ENCODE measurements at regions not wholly inside any gene's neighbourhood (a gene's known extent, or its start where the extent isn't known, plus 50 kb on each side); places are given as distances from the start of the nearest gene placed in this dataset.

DNA sequence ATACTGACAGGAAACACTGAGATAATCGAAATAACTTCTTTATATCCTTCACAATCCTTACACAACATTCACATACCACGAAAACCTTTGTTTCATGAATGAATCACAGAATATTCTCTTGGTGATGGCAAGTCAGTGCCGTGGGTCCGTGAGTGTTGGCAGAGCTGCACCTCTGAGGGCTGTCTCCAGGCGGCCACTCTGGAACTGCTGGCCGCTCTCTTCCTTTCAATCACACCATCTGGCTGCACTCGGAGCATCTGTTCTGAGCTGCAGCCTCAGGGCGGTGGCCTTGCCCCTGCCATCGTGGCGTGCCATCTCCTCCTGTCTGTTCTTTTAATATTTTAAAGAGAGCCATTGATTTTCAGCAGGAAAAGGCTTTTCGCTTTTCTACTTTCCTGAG is 129.4 kb upstream of the AFDN start:
- Histone ChIP-seq H3K36me3 (ENCODE audit: control insufficient read depth, insufficient read depth, low read length) (no peaks in the 10 kb centered on the region), H3K4me3 (ENCODE audit: low read depth, low read length) (no peak overlapping the region), H2AFZ (no peak overlapping the region), H3K4me1 (no peaks in the 10 kb centered on the region), H3K9ac (no peak overlapping the region), H3K4me2 (ENCODE audit: low read length) (no peak overlapping the region), H3K27me3 (ENCODE audit: control insufficient read depth, insufficient read depth, low read length) (no peaks in the 10 kb centered on the region), H3K9me3 (ENCODE audit: control insufficient read depth, low read length) (no peaks in the 10 kb centered on the region), H3K27ac (no peak overlapping the region), H3K79me2 (no peaks in the 10 kb centered on the region)
- TF ChIP-seq, protein P1, sequence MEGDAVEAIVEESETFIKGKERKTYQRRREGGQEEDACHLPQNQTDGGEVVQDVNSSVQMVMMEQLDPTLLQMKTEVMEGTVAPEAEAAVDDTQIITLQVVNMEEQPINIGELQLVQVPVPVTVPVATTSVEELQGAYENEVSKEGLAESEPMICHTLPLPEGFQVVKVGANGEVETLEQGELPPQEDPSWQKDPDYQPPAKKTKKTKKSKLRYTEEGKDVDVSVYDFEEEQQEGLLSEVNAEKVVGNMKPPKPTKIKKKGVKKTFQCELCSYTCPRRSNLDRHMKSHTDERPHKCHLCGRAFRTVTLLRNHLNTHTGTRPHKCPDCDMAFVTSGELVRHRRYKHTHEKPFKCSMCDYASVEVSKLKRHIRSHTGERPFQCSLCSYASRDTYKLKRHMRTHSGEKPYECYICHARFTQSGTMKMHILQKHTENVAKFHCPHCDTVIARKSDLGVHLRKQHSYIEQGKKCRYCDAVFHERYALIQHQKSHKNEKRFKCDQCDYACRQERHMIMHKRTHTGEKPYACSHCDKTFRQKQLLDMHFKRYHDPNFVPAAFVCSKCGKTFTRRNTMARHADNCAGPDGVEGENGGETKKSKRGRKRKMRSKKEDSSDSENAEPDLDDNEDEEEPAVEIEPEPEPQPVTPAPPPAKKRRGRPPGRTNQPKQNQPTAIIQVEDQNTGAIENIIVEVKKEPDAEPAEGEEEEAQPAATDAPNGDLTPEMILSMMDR (IDR thresholded peaks at IDR 0.05), result no peak

DNA sequence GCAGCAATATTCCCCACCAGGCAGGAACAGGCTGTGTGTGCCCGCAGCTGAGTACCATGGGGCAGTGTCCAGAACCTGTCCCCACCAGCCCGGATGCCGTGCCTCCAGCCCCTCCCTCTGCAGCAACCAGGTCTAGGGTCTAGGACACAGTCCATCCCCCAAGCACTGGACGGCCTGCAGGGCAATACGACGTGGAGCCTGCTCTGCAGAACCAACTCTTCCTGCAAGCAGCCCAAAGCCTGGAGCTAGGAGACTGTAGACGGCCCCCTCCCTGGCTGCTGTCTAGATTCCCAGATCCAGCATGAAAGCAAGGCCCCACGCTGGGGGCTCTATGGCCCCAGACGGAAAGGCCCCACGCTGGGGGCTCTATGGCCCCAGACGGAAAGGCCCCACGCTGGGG is 128.2 kb upstream of the AFDN start:
- Histone ChIP-seq H2AFZ (no peak overlapping the region), H3K9me3 (ENCODE audit: control insufficient read depth, low read length) (no peaks in the 10 kb centered on the region), H3K79me2 (no peaks in the 10 kb centered on the region), H3K4me2 (ENCODE audit: low read length) (no peak overlapping the region), H3K4me3 (ENCODE audit: low read depth, low read length) (no peak overlapping the region), H3K36me3 (ENCODE audit: control insufficient read depth, insufficient read depth, low read length) (no peaks in the 10 kb centered on the region), H3K4me1 (no peaks in the 10 kb centered on the region), H3K27me3 (ENCODE audit: control insufficient read depth, insufficient read depth, low read length) (no peaks in the 10 kb centered on the region), H3K9ac (no peak overlapping the region), H3K27ac (no peak overlapping the region)
- TF ChIP-seq, protein P1 (IDR thresholded peaks at IDR 0.05), result no peak

DNA sequence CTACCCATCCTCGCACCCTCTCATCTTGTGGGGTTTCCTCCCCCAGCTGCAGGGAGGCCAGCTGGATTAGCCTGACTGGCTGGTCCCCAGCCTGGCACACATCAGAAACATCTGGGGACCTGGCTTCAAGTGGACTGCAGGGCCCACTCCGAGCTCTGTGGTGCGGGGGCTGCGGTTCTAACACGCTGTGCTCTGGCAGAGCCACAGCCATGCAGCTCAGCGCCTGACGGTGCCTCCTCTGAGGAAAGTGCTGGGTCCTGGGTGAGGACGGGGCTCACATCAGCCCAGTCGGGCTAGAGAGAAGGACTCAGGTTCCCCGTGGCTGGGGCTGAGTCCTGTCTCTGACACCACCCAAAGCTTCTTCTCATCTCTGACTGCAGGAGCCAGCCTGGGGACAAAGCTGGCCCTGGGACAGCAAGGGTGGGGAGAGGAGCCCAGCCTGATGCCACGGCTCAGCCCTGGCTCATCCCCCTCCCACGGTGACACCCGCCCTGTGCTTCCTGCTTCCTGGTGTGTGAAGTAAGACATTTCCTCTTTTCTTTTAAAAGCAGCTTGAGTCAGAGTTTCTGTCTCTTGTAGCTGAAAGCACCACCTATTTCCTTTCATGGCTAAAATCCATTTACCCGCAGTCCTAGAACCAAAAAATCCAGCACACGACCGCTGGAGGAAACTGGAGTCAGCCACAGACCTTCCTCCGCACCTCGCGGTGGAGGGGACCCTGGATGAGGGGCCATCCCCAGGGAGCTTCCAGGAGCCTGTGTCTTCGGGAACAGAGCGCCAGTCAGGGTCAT is 127.4 kb upstream of the AFDN start:
- no peak overlapping the region for H3K9ac ChIP-seq
- H3K79me2 ChIP-seq, result no peaks in the 10 kb centered on the region
- H3K4me2 ChIP-seq (ENCODE audit: low read length), result peak overlapping the region; percentile 18
- H3K27ac ChIP-seq, result peak overlapping the region; percentile 67
- H3K4me3 ChIP-seq (ENCODE audit: low read depth, low read length), result no peak overlapping the region
- TF ChIP-seq, protein P1 (IDR thresholded peaks at IDR 0.05), result no peak
- peak overlapping the region; percentile 28 for H2AFZ ChIP-seq
- H3K36me3 ChIP-seq (ENCODE audit: control insufficient read depth, insufficient read depth, low read length), result no peaks in the 10 kb centered on the region
- no peaks in the 10 kb centered on the region for H3K9me3 ChIP-seq (ENCODE audit: control insufficient read depth, low read length)
- no peaks in the 10 kb centered on the region for H3K27me3 ChIP-seq (ENCODE audit: control insufficient read depth, insufficient read depth, low read length)
- H3K4me1 ChIP-seq, result no peaks in the 10 kb centered on the region

DNA sequence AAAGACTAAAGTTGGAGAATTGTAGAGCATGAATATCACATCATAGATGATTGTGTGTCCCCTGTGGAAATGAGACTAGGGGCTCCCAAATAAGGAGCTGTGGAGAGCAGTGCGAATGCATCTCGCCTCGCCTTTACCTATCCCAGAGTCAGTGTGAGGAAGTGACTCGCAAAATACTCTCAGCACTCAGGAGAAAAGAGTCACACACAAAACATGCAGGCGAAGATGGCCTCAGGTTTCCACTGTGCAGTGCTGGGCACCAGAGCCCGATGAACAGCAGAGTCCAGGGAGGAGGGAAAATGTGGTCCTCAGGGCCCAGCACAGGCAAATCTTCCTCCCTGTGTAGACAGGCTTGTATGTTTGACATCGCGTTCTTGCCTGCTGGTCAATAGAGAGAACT is 126.5 kb upstream of the AFDN start:
- H3K27ac ChIP-seq, result peak overlapping the region; percentile 67
- no peaks in the 10 kb centered on the region for H3K27me3 ChIP-seq (ENCODE audit: control insufficient read depth, insufficient read depth, low read length)
- no peak overlapping the region for H3K9ac ChIP-seq
- no peak overlapping the region for H3K4me2 ChIP-seq (ENCODE audit: low read length)
- no peaks in the 10 kb centered on the region for H3K4me1 ChIP-seq
- H2AFZ ChIP-seq, result no peak overlapping the region
- TF ChIP-seq, protein P1 (IDR thresholded peaks at IDR 0.05), result no peak
- H3K4me3 ChIP-seq (ENCODE audit: low read depth, low read length), result no peak overlapping the region
- no peaks in the 10 kb centered on the region for H3K79me2 ChIP-seq
- H3K9me3 ChIP-seq (ENCODE audit: control insufficient read depth, low read length), result no peaks in the 10 kb centered on the region
- no peaks in the 10 kb centered on the region for H3K36me3 ChIP-seq (ENCODE audit: control insufficient read depth, insufficient read depth, low read length)

DNA sequence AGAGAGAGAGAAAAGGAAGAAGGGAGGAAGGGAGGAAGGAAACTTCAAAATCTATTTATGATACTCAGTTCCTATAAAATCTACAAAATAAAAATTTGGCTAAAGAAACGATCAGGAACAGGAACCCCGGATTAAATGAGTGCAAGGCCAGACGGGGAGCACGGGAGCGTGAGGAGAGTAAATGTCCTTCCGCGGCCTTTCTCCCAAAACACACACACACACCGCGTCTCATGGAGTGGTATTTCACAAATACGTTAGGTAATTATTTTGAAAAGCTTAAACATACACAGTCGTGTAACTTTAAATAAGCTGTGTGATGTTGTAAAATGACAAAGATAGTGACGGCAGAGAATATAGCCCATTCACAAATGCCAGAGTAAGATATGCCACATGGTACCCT is 125.7 kb upstream of the AFDN start:
- Histone ChIP-seq H2AFZ (no peak overlapping the region), H3K27ac (no peak overlapping the region), H3K27me3 (ENCODE audit: control insufficient read depth, insufficient read depth, low read length) (no peaks in the 10 kb centered on the region), H3K4me3 (ENCODE audit: low read depth, low read length) (no peak overlapping the region), H3K4me1 (no peaks in the 10 kb centered on the region), H3K4me2 (ENCODE audit: low read length) (no peak overlapping the region), H3K36me3 (ENCODE audit: control insufficient read depth, insufficient read depth, low read length) (no peaks in the 10 kb centered on the region), H3K9ac (no peak overlapping the region), H3K79me2 (no peaks in the 10 kb centered on the region), H3K9me3 (ENCODE audit: control insufficient read depth, low read length) (no peaks in the 10 kb centered on the region)
- TF ChIP-seq, protein P1 (IDR thresholded peaks at IDR 0.05), result no peak
